ENCODE measurements at regions not wholly inside any gene's neighbourhood (a gene's known extent, or its start where the extent isn't known, plus 50 kb on each side); places are given as distances from the start of the nearest gene placed in this dataset.

DNA sequence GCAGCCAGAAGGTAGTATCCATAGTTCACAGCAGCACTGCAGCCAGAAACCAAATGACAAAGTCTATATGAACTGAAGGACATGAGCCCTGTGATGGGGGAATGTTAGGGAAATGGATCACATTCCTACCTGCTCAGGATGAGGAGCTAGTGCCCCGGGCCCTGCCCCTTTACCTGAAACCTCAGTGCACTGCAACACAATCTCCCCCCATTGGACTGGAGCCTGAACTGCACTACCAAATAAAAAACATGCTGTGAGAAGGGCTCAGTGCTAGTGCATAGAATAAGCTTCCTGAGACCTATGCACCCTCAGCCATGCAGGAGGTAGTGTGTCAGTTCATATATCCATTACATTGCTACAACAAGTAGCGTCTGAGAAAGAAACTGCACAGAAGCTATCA, 477.8 kb downstream of the HACE1 start:
- TF ChIP-seq, protein P1, sequence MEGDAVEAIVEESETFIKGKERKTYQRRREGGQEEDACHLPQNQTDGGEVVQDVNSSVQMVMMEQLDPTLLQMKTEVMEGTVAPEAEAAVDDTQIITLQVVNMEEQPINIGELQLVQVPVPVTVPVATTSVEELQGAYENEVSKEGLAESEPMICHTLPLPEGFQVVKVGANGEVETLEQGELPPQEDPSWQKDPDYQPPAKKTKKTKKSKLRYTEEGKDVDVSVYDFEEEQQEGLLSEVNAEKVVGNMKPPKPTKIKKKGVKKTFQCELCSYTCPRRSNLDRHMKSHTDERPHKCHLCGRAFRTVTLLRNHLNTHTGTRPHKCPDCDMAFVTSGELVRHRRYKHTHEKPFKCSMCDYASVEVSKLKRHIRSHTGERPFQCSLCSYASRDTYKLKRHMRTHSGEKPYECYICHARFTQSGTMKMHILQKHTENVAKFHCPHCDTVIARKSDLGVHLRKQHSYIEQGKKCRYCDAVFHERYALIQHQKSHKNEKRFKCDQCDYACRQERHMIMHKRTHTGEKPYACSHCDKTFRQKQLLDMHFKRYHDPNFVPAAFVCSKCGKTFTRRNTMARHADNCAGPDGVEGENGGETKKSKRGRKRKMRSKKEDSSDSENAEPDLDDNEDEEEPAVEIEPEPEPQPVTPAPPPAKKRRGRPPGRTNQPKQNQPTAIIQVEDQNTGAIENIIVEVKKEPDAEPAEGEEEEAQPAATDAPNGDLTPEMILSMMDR (IDR thresholded peaks at IDR 0.05; ENCODE audit: extremely low read depth, missing control alignments), result no peak
- no peak for DNase-seq (ENCODE audit: low spot score)

DNA sequence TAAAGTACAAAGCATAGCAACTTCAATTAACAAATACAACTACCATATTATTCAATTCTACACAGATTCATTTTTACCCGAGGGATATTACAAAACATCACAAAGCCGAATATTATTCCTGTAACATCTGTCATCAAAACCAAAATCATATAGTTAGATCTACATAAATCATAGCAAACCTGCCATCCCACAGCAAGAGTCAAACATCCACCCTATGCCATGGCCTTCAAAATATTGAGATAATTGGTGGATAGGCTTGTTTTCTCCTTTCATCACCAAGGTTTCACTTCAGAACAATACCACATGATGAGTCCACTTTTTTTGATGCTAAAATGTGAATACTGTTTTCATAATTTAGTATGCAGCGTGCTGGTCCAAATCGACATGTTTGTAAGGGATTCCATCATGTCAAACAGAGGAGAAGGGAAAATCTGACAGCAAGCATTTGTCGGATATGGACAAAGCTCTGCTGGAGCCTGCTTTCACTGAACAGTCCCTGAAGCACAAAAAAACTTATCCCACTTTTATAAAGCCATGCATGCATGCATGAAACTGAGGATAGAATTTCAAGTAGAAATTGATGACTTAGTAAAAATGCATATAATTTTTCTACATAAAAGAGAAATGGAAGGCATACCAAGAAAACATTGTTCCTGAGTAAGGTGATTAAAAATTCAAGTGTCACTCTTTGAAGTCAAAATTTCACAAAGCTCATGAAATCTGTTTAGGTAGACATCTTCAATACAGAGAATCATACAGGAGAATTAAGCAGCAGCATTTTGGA, 494.1 kb downstream of the HACE1 start:
- no peak for DNase-seq (ENCODE audit: low spot score)
- TF ChIP-seq, protein P1 (IDR thresholded peaks at IDR 0.05; ENCODE audit: extremely low read depth, missing control alignments), result no peak

DNA sequence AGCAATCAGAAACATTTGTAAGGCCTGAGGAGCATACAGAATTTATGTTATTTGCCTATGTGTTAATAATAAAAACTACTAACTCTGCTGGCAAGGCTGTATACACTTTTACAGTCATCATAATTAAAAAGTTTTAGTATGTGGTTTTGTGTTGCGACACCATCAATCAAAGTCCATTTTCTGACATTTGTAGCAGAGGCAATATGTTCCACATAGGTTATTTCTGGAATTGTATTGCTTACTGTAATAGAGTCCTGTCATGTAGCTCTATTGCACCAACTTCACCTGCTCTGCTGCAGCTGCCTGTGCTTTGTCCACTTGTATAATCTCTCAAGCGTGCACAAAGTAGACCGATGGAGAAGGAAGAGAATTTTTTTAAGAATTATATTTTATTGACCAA, 501.8 kb downstream of the HACE1 start:
- TF ChIP-seq, protein P1 (IDR thresholded peaks at IDR 0.05; ENCODE audit: extremely low read depth, missing control alignments), result no peak
- DNase-seq (ENCODE audit: low spot score), result no peak

DNA sequence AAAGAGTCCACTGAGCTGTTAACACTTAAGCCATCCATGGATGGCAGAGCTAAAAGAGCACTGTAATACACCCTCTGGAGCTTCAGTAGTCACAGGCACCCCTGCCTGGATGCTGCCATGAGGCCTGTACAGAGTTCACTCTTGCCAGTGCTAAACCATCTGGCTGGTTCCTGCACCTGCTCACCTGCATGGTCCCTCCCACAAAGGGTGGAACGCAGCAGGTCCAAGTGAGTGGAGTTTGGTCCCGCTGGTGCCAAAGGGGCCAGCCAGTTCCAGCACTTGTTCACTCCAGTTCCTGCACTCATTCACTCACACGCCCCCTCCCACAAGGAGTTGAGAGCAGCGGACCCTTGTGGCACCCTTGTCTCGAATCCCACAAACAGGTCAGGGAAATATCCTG, 503.5 kb downstream of the HACE1 start:
- no peak for DNase-seq (ENCODE audit: low spot score)
- TF ChIP-seq, protein P1 (IDR thresholded peaks at IDR 0.05; ENCODE audit: extremely low read depth, missing control alignments), result no peak

DNA sequence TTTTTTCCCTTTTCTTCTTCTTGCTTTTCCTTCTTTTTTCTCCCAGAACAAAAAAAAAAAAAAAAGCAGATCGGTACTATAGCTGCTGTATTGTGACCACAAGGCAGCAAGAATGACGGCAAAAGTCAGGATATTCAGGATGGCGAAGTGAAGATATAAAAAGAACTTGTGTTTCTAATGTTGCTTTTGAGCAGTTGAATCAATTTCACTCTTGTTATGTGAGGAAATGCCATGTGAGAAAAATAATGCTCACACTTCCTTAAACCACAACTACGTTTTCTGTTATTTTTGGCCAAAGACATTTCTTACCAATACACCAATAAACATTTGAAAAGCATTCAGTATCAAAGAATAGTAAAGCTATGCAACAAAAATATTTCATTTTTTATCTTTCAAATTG, 510.5 kb downstream of the HACE1 start:
- no peak for DNase-seq (ENCODE audit: low spot score)
- TF ChIP-seq, protein P1 (IDR thresholded peaks at IDR 0.05; ENCODE audit: extremely low read depth, missing control alignments), result no peak

DNA sequence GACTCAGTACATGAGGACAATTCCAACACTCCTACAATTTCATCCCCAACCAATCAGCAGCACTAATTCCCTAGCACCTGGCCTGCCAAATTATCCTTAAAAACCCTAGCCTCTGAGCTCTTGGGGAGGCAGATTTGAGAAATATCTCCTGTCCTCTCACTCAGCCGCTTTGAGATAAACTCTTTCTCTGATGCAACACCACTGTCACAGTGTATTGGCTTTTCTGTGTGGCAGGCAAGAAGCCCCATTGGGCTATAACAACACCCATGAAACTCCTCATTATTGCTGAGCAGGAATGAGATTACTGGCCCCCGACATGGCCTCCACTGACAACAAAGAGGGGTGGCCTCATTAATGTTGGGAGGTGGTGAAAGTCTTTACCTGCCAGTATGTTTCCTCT, 515.5 kb downstream of the HACE1 start:
- DNase-seq (ENCODE audit: low spot score), result no peak

DNA sequence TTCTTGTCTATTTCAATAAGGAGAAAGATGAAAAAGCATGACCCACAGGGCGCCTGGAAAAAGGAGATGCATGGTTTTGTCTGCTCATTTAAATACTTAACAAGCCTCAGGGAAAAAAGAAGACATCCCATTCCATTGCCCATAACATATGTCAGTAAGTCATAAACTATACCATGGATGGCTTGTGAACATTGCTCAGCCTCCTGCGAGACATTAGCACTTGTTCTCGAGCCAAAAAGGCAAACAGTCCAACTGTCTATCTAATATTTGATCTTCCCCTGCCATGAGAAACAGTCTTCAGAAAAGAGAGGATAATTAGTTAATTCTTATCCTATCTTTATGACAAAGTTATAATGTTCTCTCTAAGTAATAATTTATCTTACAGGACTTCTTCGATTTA, 527.4 kb downstream of the HACE1 start:
- TF ChIP-seq, protein P1 (IDR thresholded peaks at IDR 0.05; ENCODE audit: extremely low read depth, missing control alignments), result no peak
- no peak for DNase-seq (ENCODE audit: low spot score)

More for the DNA sequence above, 515.5 kb downstream of the HACE1 start:
- TF ChIP-seq, protein P1 (IDR thresholded peaks at IDR 0.05; ENCODE audit: extremely low read depth, missing control alignments), result no peak
